RKO (cell line): ENCODE measurements at regions not wholly inside any gene's neighbourhood (a gene's known extent, or its start where the extent isn't known, plus 50 kb on each side); places are given as distances from the start of the nearest gene placed in this dataset.
A peak's percentile ranks its signal among the peaks of the same experiment; 100 is the strongest.
"Not testable (repeated sequence)": the region's sequence is repeated elsewhere in the genome, so short reads cannot be mapped to it uniquely, and the experiment has no call there.

Experiments used
- DNase-seq: peaks from one replicate; pipeline ENCODE4 v3.0.0-alpha.2; 2016; ENCODE audit warnings: low spot score

GRCh38 chr6:23663096-23663495 lies 462.9 kb upstream of the NRSN1 start:
- DNase-seq: no peak

DNA sequence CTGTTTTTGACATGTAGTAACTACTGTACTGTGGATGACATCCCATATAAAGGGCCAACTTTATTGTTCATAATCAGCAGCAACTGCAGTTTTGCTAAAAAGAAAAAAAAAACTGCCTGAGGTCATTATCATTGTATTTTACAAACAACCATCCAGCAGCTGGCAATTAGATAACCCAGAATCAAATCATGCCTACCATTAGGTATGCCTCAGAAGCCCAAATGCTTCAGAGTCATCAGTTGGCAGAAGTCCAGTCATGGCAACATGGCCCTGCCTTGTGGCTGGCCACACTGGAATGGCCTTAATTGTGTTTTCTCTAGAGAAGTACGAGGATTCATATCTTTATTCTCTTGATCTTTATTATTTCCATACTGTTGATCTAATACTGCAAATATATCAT lies 462.4 kb upstream of the NRSN1 start:
- no peak for DNase-seq

DNA sequence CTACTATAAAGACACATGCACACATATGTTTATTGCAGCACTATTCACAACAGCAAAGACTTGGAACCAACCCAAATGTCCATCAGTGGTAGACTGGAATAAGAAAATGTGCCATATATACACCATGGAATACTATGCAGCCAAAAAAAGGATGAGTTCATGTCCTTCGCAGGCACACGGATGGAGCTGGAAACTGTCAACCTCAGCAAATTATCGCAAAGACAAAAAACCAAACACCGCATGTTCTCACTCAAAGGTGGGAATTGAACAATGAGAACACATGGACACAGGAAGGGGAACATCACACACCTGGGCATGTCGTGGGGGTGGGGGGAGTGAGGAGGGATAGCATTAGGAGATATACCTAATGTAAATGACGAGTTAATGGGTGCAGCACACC lies 460.1 kb upstream of the NRSN1 start:
- DNase-seq: not testable (repeated sequence)

DNA sequence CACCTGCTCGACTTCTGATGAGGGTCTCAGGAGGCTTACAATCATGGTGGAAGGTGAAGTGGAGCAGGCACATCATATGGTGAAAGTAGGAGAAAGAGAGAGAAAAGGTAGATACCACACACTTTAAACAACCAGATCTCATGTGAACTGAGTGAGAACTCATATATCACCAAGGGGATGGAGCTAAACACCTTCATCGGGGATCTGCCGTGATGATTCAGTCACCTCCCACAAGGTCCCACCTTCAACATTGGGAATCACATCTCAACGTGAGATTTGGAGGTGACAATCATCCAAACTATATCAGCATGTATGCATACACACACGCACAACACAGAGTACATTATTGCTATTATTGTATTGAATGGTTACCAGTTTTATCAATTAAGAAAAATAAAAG lies 453.3 kb upstream of the NRSN1 start:
- DNase-seq: no peak

GRCh38 chr6:23678626-23679025 lies 447.4 kb upstream of the NRSN1 start:
- DNase-seq: no peak

DNA sequence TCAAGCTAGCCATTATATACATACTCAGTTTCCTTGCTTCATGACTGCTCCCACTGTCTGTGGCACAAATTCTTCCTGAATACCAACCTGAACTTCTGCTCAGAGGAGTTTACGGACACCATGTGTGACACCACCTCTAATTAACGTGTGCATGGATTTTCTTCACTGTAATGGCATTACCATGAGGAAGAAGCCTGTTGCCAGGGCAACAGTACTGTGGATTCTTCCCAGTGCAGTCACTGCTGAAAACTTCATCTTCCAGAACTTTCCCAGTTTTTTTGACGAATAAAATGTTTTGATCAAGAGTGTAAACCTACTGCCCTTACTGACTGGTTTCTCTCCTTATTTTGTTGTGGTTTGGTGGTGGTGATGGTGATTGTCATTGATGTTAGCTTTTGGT lies 444.3 kb upstream of the NRSN1 start:
- no peak for DNase-seq

- DNase-seq: no peak
Measured at GRCh38 chr6:23688650-23689049, 437.4 kb upstream of the NRSN1 start.

DNA sequence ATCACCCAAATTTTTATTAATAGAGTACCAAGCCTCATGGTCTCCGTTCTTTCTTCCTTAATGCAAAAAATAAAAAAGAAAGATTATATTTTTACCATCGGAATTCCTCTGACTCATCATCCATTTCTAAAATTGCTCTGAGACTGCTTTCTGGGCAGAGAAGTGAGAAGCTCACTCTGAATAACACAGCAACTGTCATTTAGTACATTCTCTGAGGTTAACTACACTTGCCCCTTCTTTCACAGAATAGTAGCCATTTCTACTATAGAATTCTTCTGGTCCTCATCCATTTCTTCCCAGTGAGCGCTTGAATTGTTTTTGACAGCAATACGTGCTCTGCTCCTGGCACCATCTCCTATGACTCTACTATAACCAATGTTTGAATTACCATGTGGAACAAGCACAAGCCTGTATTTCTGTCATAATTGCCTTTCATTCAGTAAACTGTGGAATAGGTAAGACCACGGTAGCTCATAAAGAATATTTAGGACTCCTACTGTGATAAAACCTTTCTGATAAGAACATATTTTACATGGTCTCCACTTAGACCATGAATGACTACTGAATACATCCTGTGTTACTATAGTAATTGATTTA lies 435.5 kb upstream of the NRSN1 start:
- DNase-seq: no peak

DNA sequence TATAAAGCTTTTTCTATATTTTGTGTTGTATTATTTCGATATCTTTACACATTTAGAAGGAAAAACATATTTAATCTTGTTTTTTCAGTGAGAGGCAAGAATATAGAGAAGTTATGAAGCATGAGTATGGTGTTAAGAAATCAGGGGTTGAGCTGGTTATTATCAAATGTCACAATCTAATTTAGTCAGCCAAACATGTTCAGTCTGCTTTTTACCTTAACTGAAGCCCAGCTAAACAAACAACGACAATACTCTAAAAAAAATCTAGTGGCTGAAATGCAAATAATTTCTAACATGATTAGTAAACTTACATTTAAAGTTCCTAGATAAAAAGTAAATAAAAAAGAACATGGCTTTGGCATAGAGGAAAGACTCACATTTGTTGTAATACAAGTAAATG lies 433.8 kb upstream of the NRSN1 start:
- DNase-seq: no peak

DNA sequence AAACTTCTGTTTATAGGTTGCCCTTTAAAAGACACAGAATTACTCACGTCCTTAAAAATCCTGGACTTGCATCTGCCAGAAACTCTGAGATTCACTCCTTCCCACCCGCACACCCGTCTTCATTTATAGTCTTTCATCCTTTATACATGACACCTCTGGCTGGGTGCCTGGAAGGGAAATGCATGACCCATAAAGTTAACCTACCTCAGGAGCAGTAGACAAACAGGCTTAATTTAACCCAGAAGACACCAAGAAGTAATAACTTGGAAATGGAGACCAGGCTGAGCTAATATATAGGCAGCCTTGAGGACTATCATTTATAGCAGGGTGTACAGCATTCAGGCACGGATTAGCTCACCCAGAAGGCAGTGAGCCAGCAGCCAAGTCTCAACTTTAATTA lies 429.0 kb upstream of the NRSN1 start:
- DNase-seq: no peak

DNA sequence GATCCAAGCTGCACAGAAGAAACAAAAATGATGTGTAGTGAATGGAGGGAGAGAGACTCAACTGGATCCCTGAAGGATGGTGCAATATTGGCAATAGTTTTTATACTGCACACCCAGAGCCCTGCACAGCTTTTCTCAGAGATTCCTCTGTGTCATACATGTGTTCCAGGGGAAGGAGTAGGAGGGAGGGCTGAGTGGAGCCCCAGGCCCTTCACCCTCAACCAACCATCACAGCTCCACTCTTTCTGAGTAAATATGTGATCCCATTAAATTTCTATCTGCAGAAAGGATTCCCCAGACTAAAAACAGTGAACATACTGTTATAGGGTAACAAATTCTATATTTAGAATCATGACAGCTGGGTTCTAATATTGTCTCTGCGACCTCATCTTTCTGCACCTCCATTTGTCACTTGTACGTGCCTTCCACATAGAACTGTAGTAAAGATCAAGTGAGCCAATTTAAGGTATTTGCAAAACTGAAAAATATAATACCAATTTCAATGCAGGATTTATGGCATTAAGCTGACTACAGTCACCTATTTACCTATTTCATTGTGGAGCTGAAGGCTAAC lies 421.4 kb upstream of the NRSN1 start:
- DNase-seq: no peak

GRCh38 chr6:23705697-23706096 lies 420.3 kb upstream of the NRSN1 start:
- DNase-seq: no peak

DNA sequence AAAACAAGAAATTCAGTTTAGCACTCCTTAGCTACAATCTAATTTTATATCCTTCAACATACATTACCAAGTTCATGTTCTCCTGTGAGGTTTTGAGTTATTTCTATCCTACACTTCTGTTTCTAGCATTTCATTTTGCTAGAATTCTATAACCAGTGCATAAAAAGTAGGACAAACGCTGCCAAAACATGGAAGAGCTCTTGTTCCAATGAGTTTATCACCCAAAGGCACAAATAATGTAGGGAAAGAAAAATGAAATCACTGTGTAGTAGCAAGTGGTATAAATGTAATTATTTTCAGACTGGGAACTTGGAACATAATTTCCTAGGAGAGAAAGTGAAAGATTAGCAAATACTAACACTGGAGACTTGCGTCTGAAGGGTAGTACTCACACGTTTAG lies 413.3 kb upstream of the NRSN1 start:
- no peak for DNase-seq

DNA sequence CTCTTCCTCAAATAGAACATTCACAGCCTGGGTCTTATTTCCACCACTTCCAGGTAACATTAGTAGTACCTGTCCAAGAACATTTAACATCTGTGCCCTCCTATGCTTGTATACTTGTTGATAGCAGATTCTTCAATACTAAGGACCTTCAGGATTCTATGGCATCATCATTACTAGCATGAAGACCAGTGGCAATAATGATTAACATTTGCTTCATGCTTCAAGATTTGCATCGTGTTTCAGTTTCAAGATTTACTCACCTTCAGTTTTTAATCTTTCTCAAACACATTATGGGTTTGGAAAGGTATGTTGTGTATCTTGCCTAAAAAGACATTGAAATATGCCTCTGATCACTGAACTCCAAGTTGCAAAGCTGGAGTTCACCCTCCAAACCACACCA lies 412.8 kb upstream of the NRSN1 start:
- no peak for DNase-seq

DNA sequence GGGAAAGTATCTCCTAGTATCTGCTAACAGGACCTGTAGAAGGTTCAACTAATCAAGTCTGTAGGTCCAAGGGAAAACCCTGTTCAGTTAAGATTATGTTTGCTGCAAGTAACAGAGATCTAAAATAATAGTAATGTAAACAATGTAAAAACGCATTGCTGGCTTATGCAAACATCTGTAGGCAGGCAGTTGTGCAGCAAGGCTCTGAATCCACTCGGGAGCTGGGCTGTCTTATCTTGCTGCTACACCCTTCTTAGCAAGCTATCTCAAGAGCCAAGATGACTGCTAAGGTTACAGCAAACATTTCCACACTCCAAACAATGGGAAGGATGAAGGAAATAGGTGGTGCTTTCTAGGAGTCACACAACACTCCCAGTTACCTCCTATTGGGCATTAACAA lies 397.3 kb upstream of the NRSN1 start:
- no peak for DNase-seq

- no peak for DNase-seq
Measured at GRCh38 chr6:23731609-23732008, 394.4 kb upstream of the NRSN1 start.

- DNase-seq: no peak
Measured at GRCh38 chr6:23732521-23732920, 393.5 kb upstream of the NRSN1 start.

- DNase-seq: no peak
Measured at GRCh38 chr6:23735151-23735550, 390.9 kb upstream of the NRSN1 start.

DNA sequence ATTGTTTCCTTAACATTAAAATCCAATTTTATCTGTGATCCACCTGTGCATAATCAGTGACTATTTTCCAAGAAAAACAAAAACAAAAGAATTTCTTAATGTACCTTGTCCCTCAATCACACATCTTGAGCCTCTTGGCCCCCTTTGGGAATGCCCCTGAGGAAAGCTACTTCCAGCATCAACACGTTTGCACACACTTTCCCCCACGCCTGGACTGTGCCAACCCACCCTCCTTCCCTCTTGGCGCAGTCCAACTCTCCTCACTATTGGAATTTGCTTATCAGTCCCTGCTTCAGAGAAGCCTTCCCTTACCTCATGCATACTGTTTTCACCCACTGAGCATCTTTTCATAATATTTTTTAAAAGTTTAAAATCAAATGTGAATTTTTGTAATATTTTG lies 389.4 kb upstream of the NRSN1 start:
- DNase-seq: no peak

DNA sequence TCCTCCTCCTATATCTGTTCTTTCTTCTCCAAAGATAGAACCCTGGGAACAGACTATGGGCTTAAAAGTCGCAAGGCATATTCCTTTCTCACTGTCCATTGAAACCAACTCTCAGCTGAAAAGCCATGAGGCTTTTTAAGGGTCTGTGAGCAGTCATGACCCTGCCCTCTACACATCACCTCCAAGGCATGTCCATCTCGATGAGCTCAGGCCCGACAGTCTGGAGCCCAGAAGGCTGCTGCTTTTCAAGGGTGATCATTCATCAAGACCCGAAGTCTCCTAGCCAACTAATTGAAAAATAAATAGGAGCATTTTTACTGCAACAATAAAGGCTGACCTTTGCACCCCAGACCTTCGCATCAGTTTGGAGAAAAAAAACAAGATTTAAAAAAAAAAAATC lies 378.8 kb upstream of the NRSN1 start:
- DNase-seq: no peak

GRCh38 chr6:23752414-23752813 lies 373.6 kb upstream of the NRSN1 start:
- DNase-seq: no peak

DNA sequence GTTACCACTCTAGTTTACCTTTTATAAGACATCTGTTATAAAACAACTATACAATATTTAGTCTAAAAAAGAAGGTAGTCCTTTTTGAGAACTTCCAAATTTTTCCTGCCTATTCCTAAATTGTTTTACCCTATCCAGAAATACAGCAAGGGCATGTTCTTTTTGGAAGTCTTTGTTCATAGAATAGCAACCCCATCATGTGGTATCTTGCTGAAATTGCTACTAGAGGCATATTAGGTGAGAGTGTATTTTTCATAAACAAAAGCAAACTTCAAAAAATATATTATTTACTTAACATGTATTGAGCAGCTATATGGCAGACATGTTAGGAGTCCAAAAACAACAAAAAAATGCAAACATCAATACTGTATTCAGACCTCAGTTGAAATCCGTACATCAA lies 371.8 kb upstream of the NRSN1 start:
- peak; percentile 1 for DNase-seq

DNA sequence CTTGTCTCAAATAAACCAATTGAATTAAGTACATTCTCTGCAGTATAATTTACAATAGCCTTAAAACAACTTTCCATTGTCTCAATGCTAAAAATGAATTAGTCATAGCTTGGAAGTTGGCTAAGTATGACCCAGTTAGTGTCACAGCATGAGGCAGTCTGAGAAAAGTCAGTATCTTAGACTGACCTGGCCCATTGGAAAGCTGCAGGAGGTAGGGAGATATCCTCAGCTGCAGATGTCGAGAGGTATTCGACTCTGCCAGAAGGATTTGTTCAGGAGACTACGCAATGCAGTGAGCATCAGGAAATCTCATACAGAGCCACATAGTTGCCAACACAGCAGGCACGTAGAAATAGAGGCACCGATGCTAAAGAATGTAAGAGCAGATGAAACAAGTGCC lies 350.9 kb upstream of the NRSN1 start:
- DNase-seq: no peak

DNA sequence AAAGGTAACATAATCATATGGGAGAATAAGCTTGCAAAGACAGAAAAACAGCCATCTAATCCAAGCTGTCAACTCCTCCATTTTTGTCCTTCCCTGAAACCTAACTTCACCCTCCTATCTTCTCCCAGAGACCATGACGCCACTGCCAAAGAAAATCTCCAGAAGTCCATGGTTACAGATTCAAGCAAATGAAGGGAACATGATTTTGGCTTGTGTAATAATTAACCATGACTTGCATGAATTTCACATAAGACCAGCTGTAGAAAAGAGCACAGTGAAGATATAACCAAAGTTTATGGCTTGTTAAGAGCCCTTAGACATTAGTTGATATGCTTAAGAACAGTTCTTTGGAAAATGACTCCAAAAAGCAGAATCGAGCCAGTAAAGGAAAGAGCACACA lies 342.1 kb upstream of the NRSN1 start:
- DNase-seq: no peak
